ENCODE measurements at regions not wholly inside any gene's neighbourhood (a gene's known extent, or its start where the extent isn't known, plus 50 kb on each side); places are given as distances from the start of the nearest gene placed in this dataset.

DNA sequence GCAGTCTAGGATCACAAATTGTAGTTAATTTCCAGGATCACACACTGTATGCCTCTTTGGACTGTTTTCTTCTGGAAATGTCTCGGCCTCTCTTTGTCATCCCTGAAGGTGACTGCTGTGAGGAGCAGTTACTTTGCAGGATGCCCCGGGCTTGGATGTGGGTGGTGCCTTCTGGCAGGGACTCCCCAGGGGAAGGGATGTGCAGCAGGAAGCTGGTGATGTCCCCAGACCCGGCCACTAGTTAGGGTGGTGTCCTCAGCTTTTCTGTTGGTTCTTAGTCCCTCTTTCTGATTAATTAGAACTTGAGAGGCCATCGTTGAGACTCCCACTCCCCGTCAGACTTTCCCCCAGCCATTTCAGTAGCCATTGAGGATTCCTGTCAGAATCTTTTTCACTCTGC is 286.6 kb upstream of the HDAC4 start:
- DNase-seq (no peak), ATAC-seq (no peak)
- H3K27ac Mint-ChIP-seq: no peak overlapping the region
- Histone ChIP-seq H3K27me3 (ENCODE audit: control insufficient read depth, insufficient read depth, low read length) (peaks cover 7% of the 10 kb centered on the region), H3K36me3 (ENCODE audit: control insufficient read depth, insufficient read depth, low read length) (no peaks in the 10 kb centered on the region), H3K9me3 (ENCODE audit: control insufficient read depth, insufficient read depth, low read length) (no peaks in the 10 kb centered on the region), H3K4me1 (ENCODE audit: control insufficient read depth, insufficient read depth, low read length) (no peaks in the 10 kb centered on the region), H3K27ac (ENCODE audit: low read length) (no peak overlapping the region), H3K4me3 (ENCODE audit: low read length) (no peak overlapping the region)
- TF ChIP-seq, protein P1, sequence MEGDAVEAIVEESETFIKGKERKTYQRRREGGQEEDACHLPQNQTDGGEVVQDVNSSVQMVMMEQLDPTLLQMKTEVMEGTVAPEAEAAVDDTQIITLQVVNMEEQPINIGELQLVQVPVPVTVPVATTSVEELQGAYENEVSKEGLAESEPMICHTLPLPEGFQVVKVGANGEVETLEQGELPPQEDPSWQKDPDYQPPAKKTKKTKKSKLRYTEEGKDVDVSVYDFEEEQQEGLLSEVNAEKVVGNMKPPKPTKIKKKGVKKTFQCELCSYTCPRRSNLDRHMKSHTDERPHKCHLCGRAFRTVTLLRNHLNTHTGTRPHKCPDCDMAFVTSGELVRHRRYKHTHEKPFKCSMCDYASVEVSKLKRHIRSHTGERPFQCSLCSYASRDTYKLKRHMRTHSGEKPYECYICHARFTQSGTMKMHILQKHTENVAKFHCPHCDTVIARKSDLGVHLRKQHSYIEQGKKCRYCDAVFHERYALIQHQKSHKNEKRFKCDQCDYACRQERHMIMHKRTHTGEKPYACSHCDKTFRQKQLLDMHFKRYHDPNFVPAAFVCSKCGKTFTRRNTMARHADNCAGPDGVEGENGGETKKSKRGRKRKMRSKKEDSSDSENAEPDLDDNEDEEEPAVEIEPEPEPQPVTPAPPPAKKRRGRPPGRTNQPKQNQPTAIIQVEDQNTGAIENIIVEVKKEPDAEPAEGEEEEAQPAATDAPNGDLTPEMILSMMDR (IDR thresholded peaks at IDR 0.05): no peak
- no peak overlapping the region for H3K4me3 Mint-ChIP-seq
- no peaks in the 10 kb centered on the region for H3K9me3 Mint-ChIP-seq
- no peaks in the 10 kb centered on the region for H3K4me1 Mint-ChIP-seq
- H3K27me3 Mint-ChIP-seq (ENCODE audit: low read depth in 2 of 2): peaks cover 33 to 47% of the 10 kb centered on the region in 2 donors
- H3K36me3 Mint-ChIP-seq: no peaks in the 10 kb centered on the region
- 84% methylated on average over 5 of the region's 5 CpGs for WGBS (ENCODE audit: insufficient coverage)
- intact Hi-C loops (cut with micrococcal nuclease): no loop called here

DNA sequence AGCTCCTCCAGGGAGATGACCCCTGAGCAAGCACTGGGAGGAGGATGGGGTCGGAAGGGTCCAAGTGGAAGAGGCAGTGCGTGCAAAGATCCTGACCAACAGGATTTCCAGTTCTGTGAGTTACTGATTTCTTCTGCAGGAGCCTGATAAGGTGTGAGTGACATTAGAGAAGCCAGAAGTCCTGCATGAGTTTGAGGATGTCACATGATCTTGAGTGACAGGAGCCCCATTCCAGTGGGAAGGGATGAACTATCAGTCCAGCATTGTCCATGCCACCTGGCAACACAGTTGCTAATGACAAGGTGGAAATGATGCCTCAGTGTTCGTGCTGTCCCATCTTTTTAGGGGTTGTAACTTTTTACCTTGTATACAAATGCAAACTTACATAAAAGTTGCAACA is 285.1 kb upstream of the HDAC4 start:
- no peak overlapping the region for H3K4me3 Mint-ChIP-seq
- WGBS (ENCODE audit: insufficient coverage): 25% methylated on average over 3 of the region's 3 CpGs
- intact Hi-C loops (cut with micrococcal nuclease): no loop called here

DNA sequence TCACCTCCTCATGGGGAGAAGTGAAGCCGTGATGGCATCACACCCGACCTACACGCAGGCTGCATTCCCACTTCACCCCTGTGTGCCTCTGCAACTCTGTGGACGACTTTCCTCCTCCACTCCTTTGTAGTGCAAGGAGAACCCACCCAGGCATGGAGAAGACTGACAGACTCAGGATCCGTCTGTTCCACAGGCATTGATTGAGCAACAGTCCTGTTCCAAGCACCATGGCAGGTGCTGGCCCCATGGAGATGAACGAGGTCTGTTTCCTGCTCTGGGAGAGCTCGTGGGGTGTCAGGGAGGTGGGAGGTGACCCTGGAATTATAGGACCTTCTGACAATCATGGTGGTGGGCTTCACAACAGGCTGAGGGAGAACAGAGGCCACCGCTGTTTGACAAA is 284.7 kb upstream of the HDAC4 start:
- Histone ChIP-seq H3K27ac (ENCODE audit: low read length) (no peak overlapping the region), H3K9me3 (ENCODE audit: control insufficient read depth, insufficient read depth, low read length) (no peaks in the 10 kb centered on the region), H3K4me1 (ENCODE audit: control insufficient read depth, insufficient read depth, low read length) (no peaks in the 10 kb centered on the region), H3K27me3 (ENCODE audit: control insufficient read depth, insufficient read depth, low read length) (peaks cover 7% of the 10 kb centered on the region), H3K4me3 (ENCODE audit: low read length) (no peak overlapping the region), H3K36me3 (ENCODE audit: control insufficient read depth, insufficient read depth, low read length) (no peaks in the 10 kb centered on the region)
- no peak overlapping the region for H3K4me3 Mint-ChIP-seq
- TF ChIP-seq, protein P1 (IDR thresholded peaks at IDR 0.05): no peak
- H3K9me3 Mint-ChIP-seq: no peaks in the 10 kb centered on the region
- intact Hi-C loops (cut with micrococcal nuclease): no loop called here
- no peaks in the 10 kb centered on the region for H3K36me3 Mint-ChIP-seq
- no peak overlapping the region for H3K27ac Mint-ChIP-seq
- H3K4me1 Mint-ChIP-seq: no peaks in the 10 kb centered on the region
- no peak for ATAC-seq
- WGBS (ENCODE audit: insufficient coverage): 64% methylated on average over 8 of the region's 8 CpGs
- H3K27me3 Mint-ChIP-seq (ENCODE audit: low read depth in 2 of 2): peaks cover 41 to 65% of the 10 kb centered on the region in 2 donors
- no peak for DNase-seq

More for the DNA sequence above, 285.1 kb upstream of the HDAC4 start:
- Histone ChIP-seq H3K27me3 (ENCODE audit: control insufficient read depth, insufficient read depth, low read length) (peaks cover 7% of the 10 kb centered on the region), H3K27ac (ENCODE audit: low read length) (no peak overlapping the region), H3K9me3 (ENCODE audit: control insufficient read depth, insufficient read depth, low read length) (no peaks in the 10 kb centered on the region), H3K4me3 (ENCODE audit: low read length) (no peak overlapping the region), H3K36me3 (ENCODE audit: control insufficient read depth, insufficient read depth, low read length) (no peaks in the 10 kb centered on the region), H3K4me1 (ENCODE audit: control insufficient read depth, insufficient read depth, low read length) (no peaks in the 10 kb centered on the region)
- no peaks in the 10 kb centered on the region for H3K4me1 Mint-ChIP-seq
- no peak overlapping the region for H3K27ac Mint-ChIP-seq
- TF ChIP-seq, protein P1 (IDR thresholded peaks at IDR 0.05): no peak
- no peaks in the 10 kb centered on the region for H3K9me3 Mint-ChIP-seq
- peaks cover 41 to 61% of the 10 kb centered on the region in 2 donors for H3K27me3 Mint-ChIP-seq (ENCODE audit: low read depth in 2 of 2)
- H3K36me3 Mint-ChIP-seq: no peaks in the 10 kb centered on the region
- ATAC-seq (no peak), DNase-seq (no peak)

DNA sequence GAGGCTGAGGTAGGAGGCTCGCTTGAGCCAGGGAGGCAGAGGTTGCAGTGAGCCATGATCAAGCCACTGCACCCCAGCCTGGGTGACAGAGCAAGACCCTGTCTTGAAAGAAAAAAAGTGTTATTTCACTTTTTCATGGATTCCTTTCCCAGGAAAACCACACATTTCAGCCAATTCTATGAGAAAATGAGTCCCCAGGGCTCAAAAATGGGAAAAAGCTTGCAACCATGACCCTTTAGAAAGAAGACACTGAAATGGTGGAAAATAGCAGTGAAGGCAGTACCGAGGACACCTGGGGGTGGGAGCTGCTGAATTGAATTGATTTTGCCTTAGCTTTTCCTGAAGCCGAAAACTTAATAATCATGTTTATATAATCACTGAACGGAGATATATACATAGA is 284.2 kb upstream of the HDAC4 start:
- no peak overlapping the region for H3K27ac Mint-ChIP-seq
- H3K36me3 ChIP-seq (ENCODE audit: control insufficient read depth, insufficient read depth, low read length): no peaks in the 10 kb centered on the region
- peaks cover 7% of the 10 kb centered on the region for H3K27me3 ChIP-seq (ENCODE audit: control insufficient read depth, insufficient read depth, low read length)
- TF ChIP-seq, protein P1 (IDR thresholded peaks at IDR 0.05): no peak
- no peak overlapping the region for H3K4me3 ChIP-seq (ENCODE audit: low read length)
- no peak overlapping the region for H3K4me3 Mint-ChIP-seq
- DNase-seq (no peak), ATAC-seq (no peak)
- H3K27ac ChIP-seq (ENCODE audit: low read length): no peak overlapping the region
- no peaks in the 10 kb centered on the region for H3K36me3 Mint-ChIP-seq
- no peaks in the 10 kb centered on the region for H3K4me1 Mint-ChIP-seq
- no peaks in the 10 kb centered on the region for H3K4me1 ChIP-seq (ENCODE audit: control insufficient read depth, insufficient read depth, low read length)
- WGBS (ENCODE audit: insufficient coverage): 83% methylated on average over 2 of the region's 4 CpGs
- H3K9me3 Mint-ChIP-seq: no peaks in the 10 kb centered on the region
- no peaks in the 10 kb centered on the region for H3K9me3 ChIP-seq (ENCODE audit: control insufficient read depth, insufficient read depth, low read length)
- peaks cover 43 to 65% of the 10 kb centered on the region in 2 donors for H3K27me3 Mint-ChIP-seq (ENCODE audit: low read depth in 2 of 2)
- intact Hi-C loops (cut with micrococcal nuclease): no loop called here
